ENCODE measurements at regions not wholly inside any gene's neighbourhood (a gene's known extent, or its start where the extent isn't known, plus 50 kb on each side); places are given as distances from the start of the nearest gene placed in this dataset.

GRCh38 chr7:1290026-1290678 is 57.5 kb downstream of the UNCX start:
- TF ChIP-seq CTCF (IDR thresholded peaks at IDR 0.05; ENCODE audit: low read length) = no peak
- no peak for TF ChIP-seq EZH2 (optimal IDR thresholded peaks at IDR 0.05; ENCODE audit: low read depth, low read length)
- TF ChIP-seq EZH2phosphoT487 (IDR thresholded peaks at IDR 0.05; ENCODE audit: low read length) = no peak
